ENCODE measurements at regions not wholly inside any gene's neighbourhood (a gene's known extent, or its start where the extent isn't known, plus 50 kb on each side); places are given as distances from the start of the nearest gene placed in this dataset.

DNA sequence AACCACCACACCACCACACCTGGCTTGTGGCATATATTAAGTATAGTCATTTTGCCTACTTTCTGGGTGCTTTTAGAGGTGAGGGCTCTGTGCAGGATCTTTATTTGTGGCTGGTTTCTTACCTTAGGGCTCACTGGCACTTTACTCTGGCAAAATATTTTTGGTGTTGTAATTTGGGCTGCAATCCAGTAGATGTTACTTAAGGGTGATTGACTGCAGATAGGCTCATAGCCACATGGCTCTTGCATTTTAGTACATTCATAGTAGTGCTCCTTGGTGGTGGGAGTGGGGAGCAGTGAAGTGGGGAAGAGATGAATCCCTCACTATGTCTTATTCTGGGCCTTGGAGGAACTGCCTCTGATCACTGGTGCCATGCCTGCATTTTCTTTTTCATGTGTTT, 376.1 kb upstream of the GRIN3A start:
- no peak for DNase-seq

DNA sequence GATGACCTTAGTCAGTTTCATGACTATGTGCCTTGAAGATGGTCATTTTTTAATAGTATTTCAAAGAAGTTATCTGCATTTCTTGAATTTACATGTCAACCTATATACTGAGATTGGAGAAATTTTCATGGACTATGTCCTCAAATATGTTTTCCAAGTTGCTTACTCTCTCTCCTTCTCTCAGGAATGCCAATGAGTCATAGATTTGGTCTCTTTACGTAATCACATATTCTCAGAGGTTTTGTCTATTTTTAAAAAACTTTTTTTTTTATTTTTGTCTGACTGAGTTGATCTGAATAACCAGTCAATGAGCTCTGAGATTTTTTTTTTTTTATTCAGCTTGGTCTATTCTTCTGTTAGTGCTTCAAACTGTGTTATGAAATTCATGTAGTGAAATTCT, 374.7 kb upstream of the GRIN3A start:
- no peak for DNase-seq

- no peak for DNase-seq
These were observed 368.0 kb upstream of the GRIN3A start for GRCh38 chr9:102106439-102106838.

DNA sequence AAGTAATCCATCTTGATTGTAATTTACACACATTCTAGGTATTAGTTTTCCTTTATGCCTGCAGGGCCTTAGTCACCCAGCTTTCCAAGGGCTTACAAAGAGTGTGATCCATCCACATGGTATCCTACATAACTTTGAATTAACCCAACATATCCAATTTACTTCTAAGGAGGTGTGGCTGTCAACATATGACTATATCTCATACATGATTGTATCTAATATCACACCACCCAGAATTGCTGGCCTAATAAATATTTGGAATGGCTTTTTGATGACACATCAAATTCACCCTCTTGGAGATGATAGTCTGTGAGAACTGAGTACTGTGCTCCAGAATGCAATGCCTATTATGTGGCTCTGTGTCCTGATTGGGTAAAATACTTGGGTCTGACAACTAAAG, 363.3 kb upstream of the GRIN3A start:
- no peak for DNase-seq

DNA sequence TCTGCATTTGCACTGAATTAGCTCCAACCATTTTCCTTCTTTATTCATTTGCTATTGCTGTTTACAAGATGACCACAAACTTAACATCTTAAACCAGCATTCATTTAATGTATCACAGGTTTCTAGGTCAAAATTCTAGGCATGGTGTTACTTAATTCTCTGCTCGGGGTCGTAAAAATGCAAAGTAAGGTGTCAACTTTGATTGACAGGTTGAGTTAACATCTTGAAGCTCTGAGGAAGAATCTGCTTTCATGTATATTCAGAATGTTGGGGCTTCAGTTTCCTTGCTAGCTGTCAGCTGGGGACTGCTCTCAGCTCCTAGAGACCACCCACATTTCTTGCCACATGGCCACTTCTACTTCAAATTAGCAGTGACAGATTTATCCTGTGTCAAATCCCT, 348.7 kb upstream of the GRIN3A start:
- DNase-seq = no peak

GRCh38 chr9:102085548-102085947, 347.1 kb upstream of the GRIN3A start:
- DNase-seq = no peak

DNA sequence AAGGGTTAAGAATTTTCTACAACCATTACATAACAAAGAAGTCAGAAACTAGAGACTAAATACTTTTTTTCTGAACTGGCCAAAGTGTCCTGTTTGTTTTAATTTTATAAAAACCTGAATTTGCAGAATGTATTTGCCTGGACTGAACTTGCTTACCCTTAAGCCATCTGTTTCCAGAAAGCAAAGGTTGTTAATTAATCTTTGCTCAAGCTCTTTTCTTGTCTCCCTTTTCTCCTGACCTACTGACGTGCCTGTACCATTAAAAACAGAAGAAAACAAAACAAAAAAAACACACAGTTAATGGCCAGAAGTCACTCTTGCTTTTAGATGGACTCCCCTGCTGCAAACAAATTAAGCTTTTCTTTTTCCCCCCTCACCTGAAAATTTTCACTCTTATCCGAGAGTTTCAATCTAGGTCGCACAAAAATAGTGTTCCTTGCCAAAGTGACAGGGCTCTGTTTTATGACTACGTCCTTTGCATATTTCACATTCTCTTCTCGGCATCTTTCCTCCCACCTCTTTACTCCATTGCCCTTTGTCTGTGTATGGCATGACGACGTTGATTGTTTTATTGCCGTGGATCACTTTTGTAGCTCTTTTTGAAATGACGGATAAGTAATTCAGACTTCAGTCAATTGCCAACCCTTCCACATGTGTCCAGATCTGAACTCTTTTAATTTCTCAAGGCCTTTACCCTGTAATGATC, 333.8 kb upstream of the GRIN3A start:
- DNase-seq = no peak

DNA sequence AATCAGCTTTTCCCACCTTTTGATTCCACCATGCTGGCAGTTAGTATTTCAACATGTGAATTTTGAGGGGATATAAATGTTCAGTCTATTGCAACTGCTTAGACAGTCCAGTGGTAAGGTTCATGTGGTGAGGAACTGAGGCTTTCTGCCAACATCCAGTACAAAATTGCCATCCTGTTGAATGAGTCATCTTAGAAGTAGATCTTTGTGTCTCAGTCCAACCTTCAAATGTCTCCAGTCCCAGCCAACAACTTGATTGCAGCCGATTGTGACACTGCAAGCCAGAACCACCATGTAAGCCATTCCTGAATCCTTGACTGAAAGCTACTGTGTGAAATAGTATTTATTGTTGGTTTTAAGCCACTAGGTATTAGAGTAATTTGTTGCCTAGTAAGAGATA, 331.5 kb upstream of the GRIN3A start:
- no peak for DNase-seq

DNA sequence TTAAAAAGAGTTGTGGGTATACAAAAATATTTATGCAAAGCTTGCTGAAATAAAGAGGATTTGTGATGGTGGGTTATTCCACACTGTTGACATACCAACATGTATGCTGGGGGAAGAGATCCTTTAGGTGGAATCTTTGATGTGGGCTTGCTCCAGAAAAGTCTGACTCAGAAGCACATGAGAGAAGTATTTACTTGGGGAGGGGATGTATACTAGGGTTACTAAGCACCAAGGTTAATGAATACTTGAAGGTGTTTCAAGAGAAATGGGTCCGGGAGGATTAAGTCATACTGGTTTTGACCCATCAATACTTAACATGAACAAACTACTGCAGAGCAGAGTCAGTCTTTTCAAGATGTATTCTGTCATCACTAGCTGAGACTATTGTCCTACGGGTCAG, 316.4 kb upstream of the GRIN3A start:
- no peak for DNase-seq

DNA sequence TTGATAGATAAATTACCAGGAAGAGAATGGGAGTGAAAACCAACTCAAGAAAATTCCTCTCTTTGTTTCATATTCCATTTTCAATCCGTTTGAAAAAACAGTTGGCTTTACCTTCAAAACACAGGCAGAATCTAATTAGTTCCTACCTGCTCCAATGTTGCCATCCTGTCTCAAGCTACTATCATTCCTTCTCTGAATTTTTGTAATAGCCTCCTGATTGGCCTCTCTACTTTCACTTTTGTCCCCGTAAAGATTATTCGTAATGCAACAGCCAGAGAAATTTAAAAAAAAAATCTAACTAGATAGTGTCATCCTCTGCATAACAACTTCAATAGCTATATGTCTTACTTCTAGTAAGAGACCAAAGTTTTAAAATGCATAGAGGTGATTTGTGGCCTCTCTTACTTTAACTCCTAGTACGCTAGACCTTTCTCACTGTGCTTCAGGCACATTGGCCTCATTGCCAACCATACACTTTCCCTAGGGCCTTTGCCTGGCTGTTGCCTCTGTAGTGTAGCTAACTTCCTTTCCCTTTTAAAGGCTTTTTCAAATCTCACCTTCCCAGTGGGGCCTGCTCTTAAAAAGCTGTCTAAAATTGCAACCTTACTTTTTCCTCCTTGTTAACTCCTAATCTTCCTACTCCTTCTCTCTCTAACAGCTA, 311.3 kb upstream of the GRIN3A start:
- no peak for DNase-seq

GRCh38 chr9:102047549-102047948, 309.1 kb upstream of the GRIN3A start:
- DNase-seq = no peak

DNA sequence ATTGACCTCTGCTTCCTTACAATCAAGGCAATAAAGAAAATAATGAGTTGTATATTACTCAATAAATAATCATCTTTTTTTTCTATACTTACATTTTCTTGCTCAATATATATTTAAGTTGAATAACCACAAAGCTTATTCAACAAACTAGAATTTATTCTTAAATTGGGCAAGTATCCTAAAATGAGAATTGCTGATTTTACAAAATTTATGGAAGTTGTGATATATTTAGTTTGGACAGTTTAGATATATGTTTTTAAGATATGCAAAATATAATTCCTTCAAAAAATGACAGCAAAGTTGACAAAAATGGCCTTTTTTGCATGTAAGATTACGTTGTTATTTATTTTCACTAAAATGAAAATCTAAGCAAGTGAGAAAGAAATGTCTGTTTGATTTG, 305.7 kb upstream of the GRIN3A start:
- no peak for DNase-seq

GRCh38 chr9:102038006-102038405, 299.6 kb upstream of the GRIN3A start:
- no peak for DNase-seq

DNA sequence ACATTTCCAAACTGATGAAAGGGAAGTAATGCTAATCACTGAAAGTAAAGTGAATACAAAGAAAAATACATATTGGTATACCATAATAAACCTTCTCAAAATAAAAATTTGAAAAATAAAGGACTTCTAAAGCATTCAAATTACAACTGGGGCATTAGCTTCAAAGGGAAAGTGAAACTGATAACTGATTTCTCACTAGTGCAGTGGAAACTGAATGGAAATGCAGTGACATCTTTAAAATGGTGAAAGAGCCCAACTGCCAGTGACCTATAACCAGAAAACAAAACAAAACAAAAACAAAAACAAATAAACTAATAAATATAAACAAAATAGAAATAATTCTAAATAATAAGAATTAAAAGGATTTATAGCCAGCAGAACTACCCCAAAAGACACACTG, 297.5 kb upstream of the GRIN3A start:
- no peak for DNase-seq

DNA sequence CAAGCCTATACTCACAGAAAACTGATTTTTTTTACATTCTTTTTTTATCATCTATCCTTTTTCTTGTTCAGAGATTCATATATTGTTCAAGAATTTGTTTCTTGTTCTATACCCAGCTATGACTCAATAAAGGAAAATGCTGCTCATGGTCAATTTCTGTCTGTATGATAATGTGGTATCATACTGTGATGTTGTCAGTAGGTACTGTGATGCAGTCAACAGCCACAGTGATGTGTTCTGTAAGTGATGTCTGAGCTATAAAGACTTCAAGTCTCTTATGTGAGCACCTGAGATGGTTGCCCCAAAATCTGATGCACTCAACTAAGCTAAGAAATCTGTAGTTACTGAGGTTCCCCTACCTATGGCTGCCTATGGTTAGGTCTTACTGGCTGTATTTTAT, 294.2 kb upstream of the GRIN3A start:
- DNase-seq = no peak

DNA sequence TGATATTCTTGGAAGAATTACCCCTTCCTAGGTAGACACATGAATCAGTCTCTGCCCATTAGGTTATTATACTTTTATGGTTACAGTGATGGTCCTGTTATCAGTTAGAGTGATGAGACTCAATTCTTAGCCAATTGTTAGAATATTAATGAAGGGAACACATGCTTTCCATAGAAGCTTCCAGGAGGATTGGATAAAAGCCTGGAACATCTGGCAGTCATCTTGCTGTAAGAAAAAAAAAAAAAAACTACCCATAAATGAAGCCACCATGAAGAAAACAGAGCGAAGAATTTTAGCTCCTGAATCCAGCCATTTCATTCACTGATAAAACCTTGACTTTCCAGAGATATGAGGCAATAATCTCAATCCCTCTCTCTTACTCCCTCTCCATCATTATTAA, 262.5 kb upstream of the GRIN3A start:
- no peak for DNase-seq

DNA sequence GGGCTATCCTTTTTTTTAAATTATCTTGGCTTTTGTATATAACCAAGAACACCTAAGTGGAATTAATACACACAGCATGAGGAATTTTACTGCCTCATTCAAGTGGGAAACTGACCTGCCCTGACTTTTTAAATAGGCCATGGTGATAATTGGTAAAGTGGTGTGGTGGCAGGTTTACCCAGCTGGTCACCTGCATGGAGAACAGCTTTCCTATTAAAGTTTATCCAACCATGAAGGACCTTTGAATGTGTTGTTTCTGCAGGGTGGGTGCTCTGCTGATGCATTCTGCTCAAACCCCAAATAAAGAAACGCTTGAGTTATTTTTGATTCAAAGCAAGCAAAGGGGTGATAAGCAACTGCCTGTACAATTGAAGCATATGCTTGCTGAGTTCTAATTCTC, 261.0 kb upstream of the GRIN3A start:
- DNase-seq = no peak

- no peak for DNase-seq
These were observed 256.8 kb upstream of the GRIN3A start for GRCh38 chr9:101995231-101995630.

GRCh38 chr9:101993771-101994170, 255.3 kb upstream of the GRIN3A start:
- no peak for DNase-seq

- no peak for DNase-seq
These were observed 253.5 kb upstream of the GRIN3A start for GRCh38 chr9:101991926-101992325.

GRCh38 chr9:101977614-101978210, 239.3 kb upstream of the GRIN3A start:
- DNase-seq = peak; percentile 20

DNA sequence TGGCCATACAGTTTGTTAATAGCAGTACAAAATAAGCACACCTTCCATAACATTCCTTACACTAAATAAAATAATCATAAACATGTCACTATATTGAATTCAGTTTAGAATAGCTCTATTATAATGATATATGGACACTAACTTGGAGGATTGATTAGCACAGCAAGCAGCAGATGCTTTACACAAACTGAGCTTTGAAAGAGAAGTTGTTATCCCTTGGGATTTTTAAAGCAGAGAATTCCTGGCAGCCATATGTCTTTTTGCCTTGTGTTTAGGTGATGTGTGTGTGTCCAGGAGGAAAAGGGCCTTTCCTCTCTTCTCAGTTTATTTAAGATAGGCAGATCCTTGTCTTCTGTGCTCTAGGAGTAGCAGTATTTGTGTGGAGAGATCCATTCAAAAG, 232.2 kb upstream of the GRIN3A start:
- DNase-seq = no peak

- no peak for DNase-seq
These were observed 229.9 kb upstream of the GRIN3A start for GRCh38 chr9:101968392-101968791.

DNA sequence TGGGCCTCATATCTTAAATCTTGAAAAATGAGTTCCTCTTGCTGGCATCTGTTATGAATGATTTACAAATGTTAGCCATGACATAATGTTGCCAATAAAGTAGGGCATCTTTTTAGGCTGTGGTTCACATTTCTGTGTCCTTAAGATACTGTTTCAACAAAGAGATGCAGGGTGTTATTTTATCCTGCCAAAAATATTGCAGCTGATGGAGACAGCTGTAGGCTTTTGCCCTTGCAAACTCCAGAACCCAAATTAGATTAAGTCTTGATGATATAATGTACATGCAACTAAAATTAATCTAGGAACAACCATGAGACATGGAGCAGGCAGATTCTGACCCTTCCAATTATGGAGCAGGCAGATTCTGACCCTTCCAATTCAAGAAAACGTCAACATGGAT, 228.2 kb upstream of the GRIN3A start:
- DNase-seq = no peak

GRCh38 chr9:101957705-101958104, 219.3 kb upstream of the GRIN3A start:
- no peak for DNase-seq

Data from activated CD4-positive, alpha-beta T cell treated with anti-CD3 and anti-CD28 coated beads, Interleukin-2, Interleukin-6, amounts not matched to agents 100 ng/mL and 50 ng/mL, durations not matched to agents 16 hours and 8 hours (primary cell).